IMR-90 (cell line): ENCODE measurements at regions not wholly inside any gene's neighbourhood (a gene's known extent, or its start where the extent isn't known, plus 50 kb on each side); places are given as distances from the start of the nearest gene placed in this dataset.

Experiments
- ATAC-seq: fragments of 200-7000 bp; cut with Tn5 transposase; 2 replicates; pipeline ENCODE4 v1.9.1; 2020; ENCODE audit warnings: low read depth, mild to moderate bottlenecking, moderate library complexity
- BruUV-seq: library from RNA; stranded (reverse); fragments of 400-500 nt; replicated peaks from 2 replicates; lab custom pipeline; 2021; lab: Mats Ljungman, UMichigan
- CTCF ChIA-PET: fragments of 300-600 bp; formaldehyde crosslinking; extraction: SDS; loops from one replicate; lab custom pipeline; 2021; ENCODE audit warnings: antibody characterized with exemption; lab: Yijun Ruan, JAX
- POLR2A ChIA-PET: fragments of 300-600 bp; sonication (Branson Sonifier 250); formaldehyde crosslinking; loops from one replicate; lab custom pipeline; 2022; ENCODE audit warnings: antibody characterized with exemption; ENCODE audit not compliant: unreplicated experiment; lab: Charles Lee
- DNase-seq: peaks from one replicate; pipeline ENCODE4 v3.0.0; 2013
- H2AFZ ChIP-seq: replicated peaks from 2 replicates; pipeline ENCODE3; 2013; ENCODE audit warnings: low read length, mild to moderate bottlenecking; ENCODE audit not compliant: poor library complexity
- H2AK5ac ChIP-seq: 2 replicates; pipeline ENCODE4 v1.6.1; 2013; ENCODE audit warnings: low read depth, low read length, inconsistent platforms
- H2AK9ac ChIP-seq: replicated peaks from 2 replicates; pipeline ENCODE3; 2013; ENCODE audit warnings: mild to moderate bottlenecking, low read depth, low read length, moderate library complexity; ENCODE audit not compliant: poor library complexity
- H2BK120ac ChIP-seq: 2 replicates; pipeline ENCODE4 v1.6.1; 2013; ENCODE audit warnings: low read depth, low read length, inconsistent platforms
- H2BK15ac ChIP-seq: 3 replicates; pipeline ENCODE4 v1.6.1; 2013; ENCODE audit warnings: low read depth, low read length, inconsistent platforms
- H2BK20ac ChIP-seq: 2 replicates; pipeline ENCODE4 v1.6.1; 2013; ENCODE audit warnings: low read depth, mild to moderate bottlenecking, inconsistent platforms, low read length, moderate library complexity
- H2BK5ac ChIP-seq: 2 replicates; pipeline ENCODE4 v1.6.1; 2013; ENCODE audit warnings: mild to moderate bottlenecking, low read depth, low read length, inconsistent platforms; ENCODE audit not compliant: poor library complexity, severe bottlenecking
- H3K14ac ChIP-seq: replicated peaks from 2 replicates; pipeline ENCODE4 v1.6.1; 2013; ENCODE audit warnings: low read depth, low read length, inconsistent platforms
- H3K18ac ChIP-seq: 2 replicates; pipeline ENCODE4 v1.6.1; 2013; ENCODE audit warnings: low read depth, low read length, control low read depth
- H3K23ac ChIP-seq: 2 replicates; pipeline ENCODE4 v1.6.1; 2013; ENCODE audit warnings: low read depth, low read length, inconsistent platforms
- H3K27ac ChIP-seq: 2 replicates; pipeline ENCODE4 v1.5.1; 2013; ENCODE audit warnings: mild to moderate bottlenecking, control low read depth, low read length; ENCODE audit not compliant: insufficient read depth
- H3K27me3 ChIP-seq: 2 replicates; pipeline ENCODE4 v1.6.1; 2013; ENCODE audit warnings: low read length; ENCODE audit not compliant: control insufficient read depth, insufficient read depth
- H3K36me3 ChIP-seq: 2 replicates; pipeline ENCODE4 v1.6.1; 2013; ENCODE audit warnings: low read length, mixed read lengths; ENCODE audit not compliant: control insufficient read depth, insufficient read depth
- H3K4ac ChIP-seq: 2 replicates; pipeline ENCODE4 v1.6.1; 2013; ENCODE audit warnings: low read depth, low read length, inconsistent platforms
- H3K4me1 ChIP-seq: 2 replicates; pipeline ENCODE4 v1.6.1; 2013; ENCODE audit warnings: low read length, mixed read lengths; ENCODE audit not compliant: control insufficient read depth, insufficient read depth
- H3K4me2 ChIP-seq: 2 replicates; pipeline ENCODE4 v1.6.1; 2013; ENCODE audit warnings: low read depth, mild to moderate bottlenecking, control low read depth, low read length, moderate library complexity
- H3K4me3 ChIP-seq: 2 replicates; pipeline ENCODE4 v1.5.1; 2013; ENCODE audit warnings: low read depth, mild to moderate bottlenecking, control low read depth, low read length, moderate library complexity; ENCODE audit not compliant: insufficient read depth
- H3K56ac ChIP-seq: 2 replicates; pipeline ENCODE4 v1.6.1; 2013; ENCODE audit warnings: low read length, inconsistent platforms; ENCODE audit not compliant: insufficient read depth; ENCODE audit errors: extremely low read depth
- H3K79me1 ChIP-seq, 2 experiments: 2 replicates each; pipeline ENCODE4 v1.6.1; 2013; ENCODE audit warnings: low read length in 2 of 2, inconsistent platforms in 1 of 2, low read depth in 1 of 2
- H3K9ac ChIP-seq: 2 replicates; pipeline ENCODE4 v1.6.1; 2013; ENCODE audit warnings: low read depth, low read length, control low read depth
- H3K9me1 ChIP-seq: 2 replicates; pipeline ENCODE4 v1.6.1; 2013; ENCODE audit warnings: low read length, inconsistent platforms; ENCODE audit not compliant: insufficient read depth
- H3K9me3 ChIP-seq: 2 replicates; pipeline ENCODE4 v1.6.1; 2013; ENCODE audit warnings: low read length; ENCODE audit not compliant: control insufficient read depth, insufficient read depth
- H4K20me1 ChIP-seq: 2 replicates; pipeline ENCODE4 v1.6.1; 2013; ENCODE audit warnings: low read length, inconsistent platforms; ENCODE audit not compliant: insufficient read depth
- H4K5ac ChIP-seq: 2 replicates; pipeline ENCODE4 v1.6.1; 2013; ENCODE audit warnings: mild to moderate bottlenecking, low read depth, low read length, control low read depth
- H4K8ac ChIP-seq, 2 experiments: 2 replicates each; pipeline ENCODE4 v1.6.1; 2013; ENCODE audit warnings: low read depth in 2 of 2, low read length in 2 of 2, control low read depth in 1 of 2, inconsistent platforms in 1 of 2
- H4K91ac ChIP-seq: 2 replicates; pipeline ENCODE4 v1.6.1; 2013; ENCODE audit warnings: low read depth, low read length, inconsistent platforms; ENCODE audit not compliant: insufficient read depth
- BHLHE40 ChIP-seq: fragments of 150-350 bp; IDR thresholded peaks from 2 replicates; pipeline ENCODE4 v1.6.1; 2016; ENCODE audit warnings: mild to moderate bottlenecking, low read depth, low read length
- CEBPB ChIP-seq: IDR thresholded peaks from 2 replicates; pipeline ENCODE4 v1.6.1; 2012; ENCODE audit warnings: low read depth, low read length, improper control_type of control experiment
- CHD1 ChIP-seq: IDR thresholded peaks from 2 replicates; pipeline ENCODE4 v1.6.1; 2012; ENCODE audit warnings: low read depth, low read length, improper control_type of control experiment
- CTCF ChIP-seq: conservative IDR thresholded peaks from 2 replicates; pipeline ENCODE4 v1.5.1; 2012; ENCODE audit warnings: mild to moderate bottlenecking, low read depth, low read length, improper control_type of control experiment
- FOS ChIP-seq: fragments of 150-350 bp; IDR thresholded peaks from 2 replicates; pipeline ENCODE4 v1.6.1; 2016; ENCODE audit warnings: low read depth, low read length
- MAFK ChIP-seq: IDR thresholded peaks from 2 replicates; pipeline ENCODE4 v1.6.1; 2012; ENCODE audit warnings: low read depth, low read length, improper control_type of control experiment
- MAZ ChIP-seq: IDR thresholded peaks from 2 replicates; pipeline ENCODE4 v1.6.1; 2012; ENCODE audit warnings: low read depth, mild to moderate bottlenecking, low read length, improper control_type of control experiment, moderate library complexity, borderline replicate concordance
- MXI1 ChIP-seq: IDR thresholded peaks from 2 replicates; pipeline ENCODE4 v1.6.1; 2012; ENCODE audit warnings: low read depth, mild to moderate bottlenecking, low read length, moderate library complexity, borderline replicate concordance
- NFE2L2 ChIP-seq: fragments of 150-350 bp; IDR thresholded peaks from 2 replicates; pipeline ENCODE4 v1.6.1; 2016; ENCODE audit warnings: low read depth, mild to moderate bottlenecking, low read length
- POLR2A ChIP-seq: IDR thresholded peaks from 2 replicates; pipeline ENCODE4 v1.6.1; 2012; ENCODE audit warnings: mild to moderate bottlenecking, low read depth, low read length
- RAD21 ChIP-seq: IDR thresholded peaks from 2 replicates; pipeline ENCODE4 v1.6.1; 2012; ENCODE audit warnings: low read length, improper control_type of control experiment
- RCOR1 ChIP-seq: IDR thresholded peaks from 2 replicates; pipeline ENCODE4 v1.6.1; 2012; ENCODE audit warnings: mild to moderate bottlenecking, low read length, improper control_type of control experiment; ENCODE audit not compliant: insufficient replicate concordance
- RFX5 ChIP-seq: IDR thresholded peaks from 2 replicates; pipeline ENCODE4 v1.8.0; 2012; ENCODE audit warnings: low read depth, mild to moderate bottlenecking, low read length, moderate library complexity
- SMC3 ChIP-seq: fragments of 150-350 bp; IDR thresholded peaks from 2 replicates; pipeline ENCODE4 v1.6.1; 2016; ENCODE audit warnings: low read depth, mild to moderate bottlenecking, antibody characterized with exemption, low read length, moderate library complexity
- WGBS, 2 experiments: methylation state at CpG; one replicate each; pipeline versions ENCODE4 v1.1.5 to v1.1.7; 2013; ENCODE audit warnings: missing lambda C conversion rate in 2 of 2; ENCODE audit not compliant: insufficient read length in 1 of 2; ENCODE audit errors: extremely low coverage in 2 of 2; 5-methylcytosine and 5-hydroxymethylcytosine counted together
- dilution Hi-C: fragments of 300-500 bp; cut with HindIII; formaldehyde crosslinking; loops from one replicate; pipeline ENCODE4 v1.14.3; 2018; ENCODE audit warnings: low sequenced_read_pairs; ENCODE audit not compliant: unreplicated experiment
- in situ Hi-C: fragments of 300-500 bp; cut with MboI; formaldehyde crosslinking; loops from 3 replicates; pipeline ENCODE4 v1.14.3; 2019; ENCODE audit warnings: low sequenced_read_pairs, inconsistent platforms, mixed read lengths
- intact Hi-C: fragments of 100-400 bp; cut with micrococcal nuclease; formaldehyde crosslinking; loops from 2 replicates; pipeline ENCODE4 v1.10.0; 2022
- TF ChIP-seq, protein P1 (sequence below): fragments of 150-350 bp; IDR thresholded peaks from 2 replicates; pipeline ENCODE4 v1.6.1; 2017; ENCODE audit warnings: mild to moderate bottlenecking, antibody characterized with exemption, low read length, low read depth
- TF ChIP-seq, protein P2 (sequence below): fragments of 150-350 bp; IDR thresholded peaks from 2 replicates; pipeline ENCODE4 v1.6.1; 2016; ENCODE audit warnings: low read depth, mild to moderate bottlenecking, low read length, moderate library complexity, borderline replicate concordance

DNA sequence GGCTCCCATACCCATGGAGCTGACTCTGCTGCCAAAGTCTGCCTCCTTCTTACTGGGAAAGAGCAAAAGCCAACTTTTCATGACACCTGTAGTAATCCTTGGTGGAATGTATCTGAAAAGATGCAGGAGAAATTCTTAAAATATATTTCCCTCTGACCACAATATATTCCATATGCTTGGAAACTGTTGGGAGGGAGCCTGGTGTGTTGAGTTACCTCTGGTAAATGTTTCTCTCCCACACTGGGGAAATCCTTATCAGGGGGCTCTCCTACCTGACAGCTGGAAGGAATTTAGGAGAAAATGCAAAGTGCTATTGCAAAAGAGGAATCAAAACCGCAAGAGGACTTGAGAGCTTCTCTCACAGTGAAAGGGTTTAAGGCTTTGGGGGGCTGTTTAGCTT is 139.4 kb downstream of the TBX5 start:
- H3K23ac ChIP-seq = no peak overlapping the region
- no peaks in the 10 kb centered on the region for H3K36me3 ChIP-seq
- H2BK15ac ChIP-seq = no peak overlapping the region
- no peak for TF ChIP-seq NFE2L2
- no peak for TF ChIP-seq BHLHE40
- no peak for TF ChIP-seq CTCF
- no peak for TF ChIP-seq SMC3
- TF ChIP-seq MAFK = no peak
- TF ChIP-seq, protein P1, sequence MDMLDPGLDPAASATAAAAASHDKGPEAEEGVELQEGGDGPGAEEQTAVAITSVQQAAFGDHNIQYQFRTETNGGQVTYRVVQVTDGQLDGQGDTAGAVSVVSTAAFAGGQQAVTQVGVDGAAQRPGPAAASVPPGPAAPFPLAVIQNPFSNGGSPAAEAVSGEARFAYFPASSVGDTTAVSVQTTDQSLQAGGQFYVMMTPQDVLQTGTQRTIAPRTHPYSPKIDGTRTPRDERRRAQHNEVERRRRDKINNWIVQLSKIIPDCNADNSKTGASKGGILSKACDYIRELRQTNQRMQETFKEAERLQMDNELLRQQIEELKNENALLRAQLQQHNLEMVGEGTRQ = no peak
- TF ChIP-seq RFX5 = no peak
- TF ChIP-seq MAZ = no peak
- TF ChIP-seq MXI1 = no peak
- TF ChIP-seq CHD1 = no peak
- TF ChIP-seq RAD21 = no peak
- TF ChIP-seq FOS = no peak
- no peak for TF ChIP-seq CEBPB
- no peak for TF ChIP-seq POLR2A
- no peak for TF ChIP-seq RCOR1
- TF ChIP-seq, protein P2, sequence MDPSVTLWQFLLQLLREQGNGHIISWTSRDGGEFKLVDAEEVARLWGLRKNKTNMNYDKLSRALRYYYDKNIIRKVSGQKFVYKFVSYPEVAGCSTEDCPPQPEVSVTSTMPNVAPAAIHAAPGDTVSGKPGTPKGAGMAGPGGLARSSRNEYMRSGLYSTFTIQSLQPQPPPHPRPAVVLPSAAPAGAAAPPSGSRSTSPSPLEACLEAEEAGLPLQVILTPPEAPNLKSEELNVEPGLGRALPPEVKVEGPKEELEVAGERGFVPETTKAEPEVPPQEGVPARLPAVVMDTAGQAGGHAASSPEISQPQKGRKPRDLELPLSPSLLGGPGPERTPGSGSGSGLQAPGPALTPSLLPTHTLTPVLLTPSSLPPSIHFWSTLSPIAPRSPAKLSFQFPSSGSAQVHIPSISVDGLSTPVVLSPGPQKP = no peak
- no peak overlapping the region for H3K14ac ChIP-seq
- H3K79me1 ChIP-seq = no peaks in the 10 kb centered on the region
- no peaks in the 10 kb centered on the region for H4K20me1 ChIP-seq
- intact Hi-C loops (no loop called here), dilution Hi-C loops (no loop called here), in situ Hi-C loops (no loop called here)
- ATAC-seq (no peak), DNase-seq (no peak)
- H4K8ac ChIP-seq = no peak overlapping the region
- no peak overlapping the region for H2BK5ac ChIP-seq
- H3K56ac ChIP-seq = no peak overlapping the region
- no peak overlapping the region for H2BK20ac ChIP-seq
- H3K27ac ChIP-seq = no peak overlapping the region
- no CpG with 5 or more reads among the region's 1 CpG for WGBS, 2 experiments
- H3K4me3 ChIP-seq = no peak overlapping the region
- H2AK9ac ChIP-seq = no peak overlapping the region
- H3K18ac ChIP-seq = no peak overlapping the region
- H4K5ac ChIP-seq = no peak overlapping the region
- H3K27me3 ChIP-seq = peaks cover 5% of the 10 kb centered on the region
- no peaks in the 10 kb centered on the region for H3K4me1 ChIP-seq
- no peak overlapping the region for H3K4me2 ChIP-seq
- POLR2A ChIA-PET = no interaction called here
- H3K9me3 ChIP-seq = no peaks in the 10 kb centered on the region
- no peak overlapping the region for H3K9ac ChIP-seq
- no peak overlapping the region for H2BK120ac ChIP-seq
- CTCF ChIA-PET = no interaction called here
- no peaks in the 10 kb centered on the region for H3K9me1 ChIP-seq
- H2AK5ac ChIP-seq = no peak overlapping the region
- no TSS peak for BruUV-seq
- H2AFZ ChIP-seq = no peak overlapping the region
- H3K4ac ChIP-seq = no peak overlapping the region
- no peak overlapping the region for H4K91ac ChIP-seq
